ENCODE measurements at regions not wholly inside any gene's neighbourhood (a gene's known extent, or its start where the extent isn't known, plus 50 kb on each side); places are given as distances from the start of the nearest gene placed in this dataset.
A peak's percentile ranks its signal among the peaks of the same experiment; 100 is the strongest.
"Not testable (repeated sequence)": the region's sequence is repeated elsewhere in the genome, so short reads cannot be mapped to it uniquely, and the experiment has no call there.

DNA sequence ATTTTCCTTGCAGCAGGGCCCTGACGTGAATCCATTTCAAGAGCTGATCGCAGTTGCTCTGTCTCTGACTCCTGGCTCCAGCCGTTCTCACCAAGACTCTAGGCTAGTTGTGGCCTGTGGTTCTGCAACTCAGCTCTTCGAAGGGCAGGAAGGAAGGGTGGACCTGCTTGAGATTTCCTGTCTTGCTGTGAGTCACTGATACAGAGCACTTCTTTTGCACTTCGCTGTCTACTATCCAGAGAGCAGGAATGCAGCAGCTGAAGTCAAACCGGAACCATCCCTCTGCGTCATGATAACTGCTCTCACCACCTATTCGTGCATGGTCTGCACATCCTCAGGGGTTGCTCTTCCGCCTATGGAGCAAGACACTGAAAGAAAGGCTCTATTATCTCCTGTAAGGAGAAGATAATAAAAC, 59.7 kb downstream of the RAP2B start:
- DNase-seq = peak; percentile 98

DNA sequence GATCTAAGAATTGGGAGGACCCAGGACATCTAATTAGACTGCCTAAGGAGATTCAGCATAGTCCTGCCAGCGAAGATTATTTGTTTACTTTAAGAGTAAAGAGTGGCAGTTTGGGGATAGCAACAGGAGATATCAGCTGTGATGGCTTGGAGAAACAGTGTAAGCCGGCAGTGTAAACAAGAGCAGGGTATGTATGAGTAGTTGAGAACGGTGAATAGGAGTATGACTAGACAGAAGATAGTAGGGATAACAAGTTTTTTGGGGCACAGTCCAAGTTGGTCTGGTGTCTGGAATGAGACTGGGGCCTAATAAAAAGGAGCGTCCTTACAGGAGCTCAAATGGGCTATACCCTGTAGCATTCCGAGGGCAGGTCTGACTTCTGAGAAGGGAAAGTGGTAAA, 64.9 kb downstream of the RAP2B start:
- DNase-seq = not testable (repeated sequence)

DNA sequence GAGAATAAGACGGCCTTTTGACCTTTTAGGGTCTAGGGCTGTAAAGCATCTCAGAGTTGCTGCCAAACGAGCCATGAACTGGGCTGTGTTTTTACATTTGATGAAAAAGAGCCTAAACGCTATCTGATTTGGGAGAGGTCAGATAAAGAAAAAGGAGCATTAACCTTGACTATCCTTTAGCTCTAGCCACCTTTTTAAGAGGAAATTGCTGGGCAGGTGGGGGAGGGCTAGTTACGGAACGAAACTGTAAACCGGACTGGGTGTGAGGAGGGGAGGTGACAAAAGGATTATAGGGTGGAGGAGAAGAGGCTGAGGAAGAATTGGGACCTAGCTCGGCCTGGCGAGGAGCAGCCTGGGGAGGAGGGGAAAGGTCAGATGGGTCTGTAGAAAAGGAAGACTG, 68.4 kb downstream of the RAP2B start:
- not testable (repeated sequence) for DNase-seq

DNA sequence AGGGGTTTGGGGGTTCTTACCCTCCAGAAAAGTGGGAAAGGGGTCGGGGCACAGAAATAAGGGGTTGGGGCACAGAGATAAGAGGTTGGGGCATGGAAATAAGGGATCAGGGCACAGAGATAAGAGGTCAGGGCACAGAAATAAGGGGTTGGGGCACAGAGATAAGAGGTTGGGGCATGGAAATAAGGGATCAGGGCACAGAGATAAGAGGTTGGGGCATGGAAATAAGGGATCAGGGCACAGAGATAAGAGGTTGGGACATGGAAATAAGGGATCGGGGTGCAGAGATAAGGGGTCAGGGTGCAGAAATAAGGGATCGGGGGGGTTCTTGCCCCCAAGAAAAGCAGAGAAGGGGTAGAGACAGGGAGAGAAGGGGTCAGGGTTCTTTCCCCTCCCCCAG, 69.2 kb downstream of the RAP2B start:
- not testable (repeated sequence) for DNase-seq

DNA sequence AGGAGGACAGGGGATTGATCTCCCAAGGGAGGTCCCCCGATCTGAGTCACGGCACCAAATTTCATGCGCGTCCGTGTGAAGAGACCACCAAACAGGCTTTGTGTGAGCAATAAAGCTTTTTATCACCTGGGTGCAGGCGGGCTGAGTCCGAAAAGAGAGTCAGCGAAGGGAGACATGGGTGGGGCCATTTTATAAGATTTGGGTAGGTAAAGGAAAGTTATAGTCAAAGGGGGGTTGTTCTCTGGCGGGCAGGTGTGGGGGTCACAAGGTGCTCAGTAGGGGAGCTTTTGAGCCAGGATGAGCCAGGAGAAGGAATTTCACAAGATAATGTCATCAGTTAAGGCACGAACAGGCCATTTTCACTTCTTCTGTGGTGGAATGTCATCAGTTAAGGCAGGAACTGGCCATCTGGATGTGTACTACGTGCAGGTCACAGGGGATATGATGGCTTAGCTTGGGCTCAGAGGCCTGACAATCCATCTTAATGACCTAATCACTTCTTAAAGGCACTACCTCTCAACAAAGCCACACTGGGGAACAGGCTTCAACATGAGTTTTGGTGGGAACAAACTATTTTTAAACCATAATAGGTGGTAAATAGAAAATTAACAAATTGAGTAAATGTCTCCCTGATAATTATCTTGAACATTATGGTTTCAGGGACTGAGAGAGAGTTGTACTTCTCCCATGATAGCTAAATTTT, 70.2 kb downstream of the RAP2B start:
- peak; percentile 12 for DNase-seq

DNA sequence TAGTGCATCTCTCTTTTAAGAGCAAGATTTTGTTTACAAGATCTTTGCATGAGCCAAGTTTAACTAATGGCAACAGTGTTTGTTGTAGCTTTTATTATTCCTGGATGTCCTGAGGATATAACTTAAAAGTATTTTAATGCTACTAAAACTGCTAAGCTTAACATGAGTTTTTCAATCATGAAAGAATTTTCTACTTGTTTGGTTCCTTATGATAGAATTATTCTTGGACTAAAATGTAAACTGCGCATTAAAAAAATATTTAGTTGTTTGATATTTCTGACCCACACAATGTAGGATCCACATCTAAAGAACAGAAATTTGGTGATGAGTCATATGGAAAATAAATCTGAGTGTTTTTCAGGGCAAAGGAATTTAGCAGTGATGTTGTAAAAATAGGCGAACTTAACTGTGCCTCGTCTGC, 70.8 kb downstream of the RAP2B start:
- no peak for DNase-seq

DNA sequence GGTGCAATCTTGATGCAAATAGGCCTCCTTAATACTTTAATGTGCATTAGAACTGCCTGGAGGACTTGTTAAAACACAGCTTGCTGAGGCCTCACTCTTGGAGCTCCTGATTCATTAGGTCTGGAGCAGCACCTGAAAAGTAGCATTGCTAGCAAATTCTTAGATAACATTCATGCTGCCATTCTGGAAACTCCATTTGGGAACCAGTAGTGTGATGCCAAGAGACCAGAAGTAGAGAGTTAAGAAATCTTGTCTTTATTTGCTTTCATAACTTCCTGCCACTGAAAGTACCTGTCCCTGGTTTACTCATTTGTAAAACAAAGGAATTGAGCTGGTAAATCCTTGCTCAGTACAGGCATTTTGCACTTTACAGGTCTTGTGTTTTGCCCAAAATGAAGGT, 72.0 kb downstream of the RAP2B start:
- DNase-seq = no peak

DNA sequence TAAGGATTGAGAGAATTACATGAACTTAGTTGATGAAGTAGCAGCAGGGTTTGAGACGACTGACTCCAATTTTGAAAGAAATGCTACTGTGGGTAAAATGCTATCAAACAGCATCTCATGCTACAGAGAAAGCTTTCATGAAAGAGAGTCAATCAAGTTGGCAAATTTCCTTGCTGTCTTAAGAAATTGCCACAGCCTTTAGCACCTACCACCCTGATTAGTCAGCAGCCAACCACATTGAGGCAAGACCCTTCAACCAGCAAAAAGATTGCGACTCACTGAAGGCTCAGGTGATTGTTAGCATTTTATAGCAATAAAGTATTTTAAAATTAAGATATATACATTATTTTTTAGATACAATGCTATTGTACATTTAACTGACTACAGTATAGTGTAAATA, 80.9 kb downstream of the RAP2B start:
- DNase-seq = no peak

DNA sequence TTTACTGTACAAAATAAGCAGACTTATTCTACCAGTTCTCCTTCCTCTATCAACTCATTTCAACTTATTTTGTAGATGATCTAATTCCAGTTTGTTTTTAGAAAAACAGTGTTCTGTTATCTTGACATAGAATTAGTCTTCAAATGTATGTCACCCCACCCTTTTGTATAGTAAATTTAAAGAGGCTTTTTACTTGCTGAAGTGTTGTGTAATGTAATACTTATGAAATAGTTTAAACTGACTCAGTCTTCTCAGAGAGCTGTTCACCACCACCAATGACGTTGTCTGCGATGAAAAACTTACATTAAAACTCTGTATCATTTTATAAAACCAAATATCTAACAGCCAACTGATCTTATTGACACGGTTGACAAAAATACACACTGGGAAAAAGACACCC, 82.9 kb downstream of the RAP2B start:
- peak; percentile 53 for DNase-seq

DNA sequence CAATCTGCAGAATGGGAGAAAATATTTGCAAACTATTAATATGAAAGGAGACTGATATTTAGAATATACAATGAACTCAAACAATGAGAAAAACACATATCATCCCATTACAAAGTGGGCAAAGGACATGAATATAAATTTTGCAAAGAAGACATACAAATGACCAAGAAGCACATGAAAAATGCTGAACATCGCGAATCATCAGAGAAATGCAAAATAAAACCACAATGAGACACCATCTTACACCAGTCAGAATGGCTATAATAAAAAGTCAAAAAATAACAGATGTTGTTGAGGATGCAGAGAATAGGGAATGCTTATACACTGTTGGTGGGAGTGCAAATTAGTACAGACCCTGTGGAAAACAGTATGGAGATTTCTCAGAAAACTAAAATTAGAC, 83.6 kb downstream of the RAP2B start:
- no peak for DNase-seq

DNA sequence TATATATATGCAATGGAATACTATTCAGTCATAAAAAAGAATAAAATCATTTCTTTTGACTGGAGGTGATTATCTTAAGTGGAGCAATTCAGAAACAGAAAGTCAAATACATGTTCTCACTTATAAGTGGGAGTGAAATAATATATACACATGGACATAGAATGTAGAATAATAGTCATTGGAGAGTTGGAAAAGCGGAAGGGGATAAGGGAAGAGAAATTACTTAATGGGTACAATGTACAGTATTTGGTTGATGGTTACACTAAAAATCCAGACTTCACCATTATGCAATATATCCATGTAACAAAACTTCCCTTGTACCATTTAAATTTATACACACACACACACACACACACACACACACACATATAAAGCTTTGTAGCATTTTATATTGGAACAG, 84.3 kb downstream of the RAP2B start:
- DNase-seq = no peak

DNA sequence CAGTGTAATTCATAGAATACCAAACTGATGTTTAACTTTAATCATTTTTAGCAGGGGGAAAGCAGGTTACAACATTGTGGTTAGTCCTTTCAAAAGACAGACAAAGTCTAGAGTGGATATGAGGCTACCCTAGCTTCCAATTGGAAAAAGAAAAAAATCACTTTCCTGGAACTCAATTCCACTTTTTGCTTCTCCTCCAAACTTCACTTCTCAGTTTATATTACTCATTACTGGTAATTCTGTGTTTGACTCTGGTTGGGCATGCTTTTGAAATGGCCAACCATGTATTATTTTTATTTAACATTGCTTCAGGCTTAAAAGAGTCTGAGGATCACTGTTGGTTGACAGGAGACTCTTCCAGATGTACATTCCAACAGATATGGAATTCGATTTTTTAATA, 84.8 kb downstream of the RAP2B start:
- DNase-seq = peak; percentile 19

DNA sequence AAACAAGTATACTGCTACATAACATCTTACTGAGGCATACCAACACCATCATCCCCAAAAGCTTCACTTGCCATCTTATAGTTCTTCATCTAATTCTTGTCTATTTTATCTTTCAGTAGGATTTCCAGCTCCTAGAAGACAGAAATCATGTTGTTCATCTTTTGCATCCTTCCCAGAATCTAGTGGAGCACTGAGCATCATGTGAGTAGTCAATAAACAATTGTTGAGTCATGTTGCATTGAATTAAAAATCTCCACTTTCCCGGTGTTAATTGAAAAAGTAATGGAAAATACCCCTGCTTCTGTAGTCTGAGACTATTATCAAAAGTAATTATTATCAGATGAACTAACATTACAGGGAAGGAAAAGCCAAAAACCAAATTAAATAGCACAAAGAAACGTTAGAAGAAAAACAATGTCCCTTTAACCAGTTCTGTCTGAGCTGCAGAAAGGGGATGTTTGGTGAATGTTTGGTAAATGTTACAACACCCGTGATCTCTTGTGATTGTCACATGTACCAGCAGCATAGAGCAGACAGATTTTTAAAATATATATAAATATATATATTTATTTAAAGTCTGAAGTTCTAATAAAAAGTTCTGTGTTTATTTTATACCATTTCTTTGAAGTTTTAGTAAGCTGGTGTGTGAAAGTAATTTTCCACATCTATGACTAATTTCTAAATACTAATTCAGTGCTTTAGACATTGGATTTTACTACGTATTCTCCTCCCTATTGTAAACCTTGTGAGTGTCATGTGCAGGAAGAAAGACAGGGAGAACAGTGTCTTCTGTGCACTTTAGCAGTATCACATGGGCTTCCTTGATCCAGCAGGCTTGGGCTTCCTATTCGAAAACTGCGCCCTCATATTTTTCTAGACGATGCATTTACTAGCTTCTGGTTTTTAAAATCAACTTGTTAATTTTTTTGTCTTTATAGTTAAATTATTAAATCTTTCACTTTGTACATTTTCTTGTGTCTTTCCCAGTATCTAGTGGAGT, 85.6 kb downstream of the RAP2B start:
- DNase-seq = peak; percentile 8

DNA sequence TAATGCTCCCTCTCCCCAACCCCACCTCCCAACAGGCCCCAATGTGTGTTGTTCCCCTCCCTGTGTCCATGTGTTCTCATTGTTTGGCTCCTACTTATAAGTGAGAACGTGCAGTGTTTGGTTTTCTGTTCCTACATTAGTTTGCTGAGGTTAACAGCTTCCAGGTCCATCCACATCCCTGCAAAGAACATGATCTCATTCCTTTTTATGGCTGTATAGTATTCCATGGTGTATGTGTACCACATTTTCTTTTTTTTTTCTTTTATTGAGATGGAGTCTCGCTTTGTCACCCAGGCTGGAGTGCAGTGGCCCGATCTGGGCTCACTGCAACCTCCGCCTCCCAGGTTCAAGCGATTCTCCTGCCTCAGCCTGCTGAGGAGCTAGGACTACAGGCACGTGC, 86.8 kb downstream of the RAP2B start:
- DNase-seq = not testable (repeated sequence)

DNA sequence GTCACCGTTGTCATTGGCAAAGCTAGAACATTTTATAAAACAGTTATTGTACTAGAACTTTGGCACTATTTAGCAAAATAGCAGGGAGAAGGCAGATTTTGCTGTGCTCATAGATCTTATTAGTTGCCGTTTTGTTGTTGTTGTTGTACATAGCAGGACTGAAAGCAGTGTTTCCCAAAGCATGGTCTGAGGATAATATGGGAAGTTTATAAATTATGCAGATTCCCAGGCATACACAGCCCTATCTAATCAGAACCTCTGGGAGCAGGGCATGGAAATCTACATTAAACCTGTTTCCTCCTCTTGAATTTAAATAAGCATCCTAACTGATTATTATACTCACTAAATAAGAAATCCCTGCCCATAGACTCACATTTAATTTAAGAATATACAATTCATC, 87.9 kb downstream of the RAP2B start:
- DNase-seq = no peak

DNA sequence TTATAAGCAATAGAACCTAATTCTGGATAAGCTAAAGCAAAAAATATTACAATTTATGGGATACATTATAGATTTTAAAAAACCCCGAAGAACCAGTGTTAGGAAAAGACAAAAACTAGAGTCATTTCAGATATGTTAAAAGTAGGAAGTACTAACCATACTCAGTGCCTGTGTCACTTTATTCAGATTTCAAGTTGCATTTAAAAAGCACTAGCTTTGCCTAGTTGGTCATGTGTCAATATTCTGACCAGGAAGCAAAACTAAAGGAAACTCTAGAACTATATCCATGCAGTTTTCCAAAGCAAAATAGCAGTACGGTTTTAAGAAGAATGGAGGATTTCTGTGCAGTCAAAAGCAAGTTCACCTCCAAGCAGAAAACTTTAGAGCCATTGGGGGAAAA, 88.4 kb downstream of the RAP2B start:
- peak; percentile 29 for DNase-seq

DNA sequence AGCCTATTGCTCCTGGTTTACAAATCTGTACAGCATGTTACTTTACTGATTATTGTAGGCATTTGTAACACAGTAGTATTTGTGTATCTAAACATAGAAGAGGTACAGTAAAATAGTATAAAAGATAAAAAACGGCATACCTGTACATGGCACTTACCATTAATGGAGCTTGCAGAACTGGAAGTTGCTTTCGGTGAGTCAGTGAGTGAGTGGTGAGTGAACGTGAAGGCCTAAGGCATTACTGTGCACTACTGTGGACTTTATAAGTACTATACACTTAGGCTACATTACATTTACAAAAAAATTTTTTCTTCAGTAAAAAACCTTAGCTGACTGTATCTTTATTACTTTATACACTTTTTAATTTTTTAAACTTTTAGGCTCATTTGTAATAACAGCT, 90.9 kb downstream of the RAP2B start:
- DNase-seq = no peak

DNA sequence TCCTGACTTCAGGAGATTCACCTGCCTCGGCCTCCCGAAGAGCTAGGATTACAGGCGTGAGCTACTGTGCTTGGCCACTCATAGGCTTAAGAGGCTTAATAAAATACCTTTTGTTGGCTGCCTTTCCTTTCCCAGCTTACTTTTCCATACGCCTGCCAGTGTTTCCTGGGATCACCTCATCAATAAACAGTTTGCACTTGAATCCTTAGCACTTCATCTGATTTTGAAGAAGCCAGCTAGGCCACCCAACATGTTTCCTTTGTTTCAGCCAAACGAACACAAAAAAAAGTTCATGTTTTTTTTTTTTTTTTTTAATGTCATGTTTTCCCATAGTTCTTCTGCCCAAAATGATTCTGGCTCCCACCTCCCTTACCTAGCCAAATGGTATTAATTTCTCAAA, 92.3 kb downstream of the RAP2B start:
- no peak for DNase-seq

DNA sequence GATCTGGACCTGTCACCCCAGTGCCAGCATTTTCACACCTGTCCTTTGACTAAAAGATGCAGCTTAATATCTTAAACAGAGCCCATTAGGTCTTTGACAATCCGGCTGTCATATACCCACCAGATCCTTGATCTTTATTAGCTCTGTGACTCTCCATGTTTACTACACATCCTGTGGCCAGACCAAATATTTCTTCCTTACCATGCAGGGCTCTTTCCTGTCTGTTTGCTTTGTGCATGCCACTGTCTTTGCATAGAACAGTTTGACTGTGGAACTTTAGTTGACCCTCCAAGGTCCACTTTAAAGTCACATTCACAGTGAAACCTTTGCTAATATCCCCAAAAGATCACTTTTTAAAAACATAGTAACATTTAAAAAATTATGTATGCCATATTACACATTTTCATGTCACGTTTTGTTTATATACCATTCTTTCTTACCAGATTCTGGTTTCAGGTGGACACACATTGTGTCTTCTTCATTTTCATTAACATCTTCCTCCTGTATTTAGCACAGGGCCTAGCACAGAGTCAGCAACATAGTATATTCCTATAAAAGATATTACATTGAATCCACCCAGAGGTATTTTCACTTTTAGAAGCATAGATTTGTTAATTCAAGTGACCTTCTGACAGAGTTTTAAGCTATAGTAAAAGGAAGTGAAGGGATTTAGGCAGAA, 95.8 kb downstream of the RAP2B start:
- no peak for DNase-seq

DNA sequence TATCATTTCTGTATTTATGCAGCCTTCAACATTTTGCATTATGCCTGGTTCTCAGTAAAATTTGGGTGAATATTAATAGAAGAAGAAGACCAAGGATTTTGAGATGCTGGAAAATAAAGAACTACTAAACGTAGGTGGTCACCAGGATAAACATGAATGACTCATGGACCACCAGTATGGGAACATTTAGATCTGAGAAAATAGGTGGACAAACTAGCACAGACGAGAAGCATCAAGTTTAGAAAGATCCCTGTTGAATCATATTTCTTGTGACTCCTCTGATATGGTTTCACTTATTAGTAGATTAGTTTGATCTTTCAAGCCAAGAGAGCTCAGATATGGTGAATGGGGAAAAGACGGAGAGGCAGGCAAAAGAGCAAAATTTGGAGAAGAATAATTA, 97.9 kb downstream of the RAP2B start:
- no peak for DNase-seq

DNA sequence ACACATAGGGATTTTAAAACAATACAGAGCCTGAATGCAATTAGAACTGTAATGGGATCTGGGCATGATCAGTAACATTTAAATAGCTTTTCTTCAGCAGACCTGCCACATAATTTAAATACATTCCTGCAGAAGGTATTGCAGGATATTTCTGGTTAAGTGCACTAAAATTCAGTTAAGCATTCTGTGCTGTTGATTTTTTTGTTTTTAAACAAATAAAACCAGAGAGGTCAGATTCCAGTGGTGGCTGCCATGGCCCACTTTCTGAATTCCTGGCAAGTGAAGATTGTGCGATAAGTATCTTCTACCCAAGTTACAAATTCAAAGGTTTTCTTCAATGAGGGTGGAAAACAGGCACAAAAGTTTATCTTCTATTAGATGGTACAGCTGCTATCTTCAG, 98.7 kb downstream of the RAP2B start:
- no peak for DNase-seq

DNA sequence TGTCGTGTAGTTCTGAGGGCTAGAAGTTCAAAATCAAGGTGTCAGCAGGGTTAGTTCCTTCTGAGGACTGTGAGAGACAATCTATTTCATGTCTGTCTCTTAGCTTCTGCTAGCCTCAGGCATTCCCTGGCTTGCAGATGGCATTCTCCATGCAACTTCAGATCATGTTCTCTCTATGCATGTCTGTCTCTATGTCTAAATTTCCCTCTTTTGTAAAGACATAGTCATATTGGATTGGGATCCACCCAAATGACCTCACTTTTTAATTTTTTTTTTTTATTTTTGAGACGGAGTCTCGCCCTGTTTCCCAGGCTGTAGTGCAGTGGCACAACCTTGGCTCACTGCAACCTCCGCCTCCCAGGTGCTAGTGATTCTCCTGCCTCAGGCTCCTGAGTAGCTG, 104.6 kb downstream of the RAP2B start:
- no peak for DNase-seq

DNA sequence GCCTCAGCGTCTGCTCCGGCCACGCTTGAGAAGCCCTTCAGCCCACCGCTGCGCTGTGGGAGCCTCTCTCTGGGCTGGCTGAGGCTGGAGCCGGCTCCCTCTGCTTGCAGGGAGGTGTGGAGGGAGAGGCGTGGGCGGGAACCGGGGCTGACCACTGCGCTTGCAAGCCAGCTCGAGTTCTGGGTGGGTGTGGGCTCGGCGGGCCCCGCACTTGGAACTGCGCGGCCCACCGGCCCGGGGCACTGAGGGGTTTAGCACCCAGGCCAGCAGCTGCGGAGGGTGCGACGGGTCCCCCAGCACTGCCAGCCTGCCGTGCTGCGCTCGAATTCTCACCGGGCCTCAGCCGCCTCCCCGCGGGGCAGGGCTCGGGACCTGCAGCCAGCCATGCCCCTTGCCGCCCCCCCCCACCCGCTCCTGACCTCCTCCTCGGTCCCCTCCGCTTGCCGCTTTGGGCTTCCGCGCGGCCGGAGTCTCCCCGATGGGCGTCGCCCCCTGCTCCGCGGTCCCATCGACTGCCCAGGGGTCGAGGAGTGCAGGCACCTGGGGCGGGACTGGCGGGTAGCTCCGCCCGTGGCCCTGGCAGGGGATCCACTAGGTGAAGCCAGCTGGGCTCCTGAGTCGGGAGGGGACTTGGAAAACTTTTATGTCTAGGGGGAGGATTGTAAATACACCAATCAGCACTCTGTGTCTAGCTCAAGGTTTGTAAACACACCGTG, 106.7 kb downstream of the RAP2B start:
- no peak for DNase-seq
